Panc1 (cell line): ENCODE measurements at regions not wholly inside any gene's neighbourhood (a gene's known extent, or its start where the extent isn't known, plus 50 kb on each side); places are given as distances from the start of the nearest gene placed in this dataset.

Experiments
- ATAC-seq: fragments of 200-7000 bp; cut with Tn5 transposase; 2 replicates; pipeline ENCODE4 v1.9.1; 2020; ENCODE audit warnings: mild to moderate bottlenecking, moderate library complexity
- BruUV-seq: library from RNA; stranded (reverse); fragments of 400-500 nt; replicated peaks from 2 replicates; lab custom pipeline; 2021; lab: Mats Ljungman, UMichigan
- CTCF ChIA-PET: fragments of 300-600 bp; sonication (Branson Sonifier 250); formaldehyde crosslinking; loops from one replicate; lab custom pipeline; 2022; ENCODE audit warnings: antibody characterized with exemption; lab: Charles Lee
- POLR2A ChIA-PET: fragments of 300-600 bp; sonication (Branson Sonifier 250); formaldehyde crosslinking; loops from one replicate; lab custom pipeline; 2022; ENCODE audit warnings: antibody characterized with exemption; lab: Charles Lee
- DNase-seq: peaks from one replicate; pipeline ENCODE4 v3.0.0-alpha.2; 2010; ENCODE audit warnings: low read depth, low spot score
- H3K27ac ChIP-seq: 2 replicates; pipeline ENCODE4 v1.5.1; 2011; ENCODE audit warnings: mild to moderate bottlenecking, low read length, inconsistent platforms
- H3K27me3 ChIP-seq: fragments of 200-500 bp; sonication (Bioruptor generic); 2 replicates; pipeline ENCODE4 v1.6.0; 2014; ENCODE audit warnings: low read length, inconsistent platforms; ENCODE audit not compliant: control insufficient read depth, insufficient read depth
- H3K36me3 ChIP-seq: fragments of 200-500 bp; sonication (Bioruptor generic); 2 replicates; pipeline ENCODE4 v1.5.1; 2014; ENCODE audit warnings: inconsistent platforms, mild to moderate bottlenecking, low read length, moderate library complexity; ENCODE audit not compliant: control insufficient read depth, insufficient read depth
- H3K4me1 ChIP-seq: 2 replicates; pipeline ENCODE4 v1.5.1; 2011; ENCODE audit warnings: inconsistent platforms, mild to moderate bottlenecking, low read length, moderate library complexity; ENCODE audit not compliant: control insufficient read depth, insufficient read depth
- H3K4me3 ChIP-seq, 2 experiments: 2 replicates each; pipeline ENCODE4 v1.5.1; 2011 to 2012; ENCODE audit warnings: low read depth in 2 of 2, low read length in 2 of 2, mild to moderate bottlenecking in 2 of 2, inconsistent platforms in 1 of 2, moderate library complexity in 1 of 2
- H3K9me3 ChIP-seq: fragments of 200-500 bp; sonication (Bioruptor generic); 2 replicates; pipeline ENCODE4 v1.5.1; 2014; ENCODE audit warnings: low read depth, mild to moderate bottlenecking, inconsistent platforms, low read length, moderate library complexity; ENCODE audit not compliant: control insufficient read depth, insufficient read depth
- CTCF ChIP-seq: fragments of 450-650 bp; IDR thresholded peaks from 2 replicates; pipeline ENCODE4 v1.5.1; 2017; ENCODE audit warnings: mild to moderate bottlenecking
- POLR2AphosphoS5 ChIP-seq: IDR thresholded peaks from 2 replicates; pipeline ENCODE4 v1.6.1; 2012; ENCODE audit warnings: mild to moderate bottlenecking, low read depth, low read length, moderate library complexity
- REST ChIP-seq, 2 experiments: IDR thresholded peaks; 2 replicates each; pipeline ENCODE4 v1.6.1; 2011 to 2012; ENCODE audit warnings: low read depth in 2 of 2, control low read depth in 1 of 2, low read length in 1 of 2, mild to moderate bottlenecking in 1 of 2, moderate library complexity in 1 of 2; ENCODE audit not compliant: insufficient read depth in 1 of 2
- SIN3A ChIP-seq: IDR thresholded peaks from 2 replicates; pipeline ENCODE4 v1.6.1; 2012; ENCODE audit warnings: low read depth, mild to moderate bottlenecking, low read length, moderate library complexity, borderline replicate concordance; ENCODE audit not compliant: insufficient read depth
- TCF7L2 ChIP-seq: IDR thresholded peaks from 2 replicates; pipeline ENCODE4 v1.6.1; 2011; ENCODE audit warnings: mild to moderate bottlenecking, low read depth, low read length, inconsistent platforms
- in situ Hi-C: cut with HindIII; loops from 2 replicates; pipeline ENCODE4 v1.10.0; 2016; ENCODE audit warnings: low sequenced_read_pairs, low pct_unique_long_range_greater_than_20kb
- intact Hi-C: fragments of 100-400 bp; cut with micrococcal nuclease; formaldehyde crosslinking; loops from one replicate; pipeline ENCODE4 v1.10.0; 2022; ENCODE audit not compliant: unreplicated experiment

GRCh38 chr10:9239298-9239697 is 1184.8 kb downstream of the GATA3 start:
- POLR2A ChIA-PET = no interaction called here
- Histone ChIP-seq H3K9me3 (no peaks in the 10 kb centered on the region), H3K27me3 (no peaks in the 10 kb centered on the region), H3K4me1 (no peaks in the 10 kb centered on the region), H3K4me3 (no peak overlapping the region), H3K36me3 (no peaks in the 10 kb centered on the region), H3K27ac (no peak overlapping the region)
- BruUV-seq = no TSS peak
- no peak for ATAC-seq
- in situ Hi-C loops (no loop called here), intact Hi-C loops (no loop called here)
- CTCF ChIA-PET = no interaction called here
- TF ChIP-seq TCF7L2 = no peak
- no peak for TF ChIP-seq SIN3A
- TF ChIP-seq REST (IDR thresholded peaks at IDR 0.05; ENCODE audit: insufficient read depth in 1 of 2, low read depth in 2 of 2, low read length in 1 of 2) = no peak
- TF ChIP-seq CTCF = no peak
- TF ChIP-seq POLR2AphosphoS5 = no peak
- DNase-seq = no peak

GRCh38 chr10:9243941-9244411 is 1189.5 kb downstream of the GATA3 start:
- no peak for ATAC-seq
- H3K36me3 ChIP-seq = no peaks in the 10 kb centered on the region; the same call in 1 of the 2 replicates
- POLR2A ChIA-PET = no interaction called here
- H3K27ac ChIP-seq = no peak overlapping the region
- intact Hi-C loops = no loop called here
- H3K4me3 ChIP-seq = no peak overlapping the region
- in situ Hi-C loops = no loop called here
- H3K27me3 ChIP-seq = no peaks in the 10 kb centered on the region
- DNase-seq = no peak
- no peaks in the 10 kb centered on the region for H3K4me1 ChIP-seq
- BruUV-seq = no TSS peak
- H3K9me3 ChIP-seq = no peaks in the 10 kb centered on the region
- TF ChIP-seq REST (IDR thresholded peaks at IDR 0.05; ENCODE audit: insufficient read depth in 1 of 2, low read depth in 2 of 2, low read length in 1 of 2) (no peak), POLR2AphosphoS5 (no peak), TCF7L2 (no peak), SIN3A (no peak), CTCF (no peak)
- CTCF ChIA-PET = no interaction called here
